ENCODE measurements at regions not wholly inside any gene's neighbourhood (a gene's known extent, or its start where the extent isn't known, plus 50 kb on each side); places are given as distances from the start of the nearest gene placed in this dataset.

- TF ChIP-seq CTCF (IDR thresholded peaks at IDR 0.05; ENCODE audit: low read depth, low read length) (no peak), EZH2phosphoT487 (IDR thresholded peaks at IDR 0.05; ENCODE audit: low read depth) (no peak)
Measured at GRCh38 chrX:43140582-43140981, 362.6 kb upstream of the PPP1R2C start.
